DMS153 treated with DMSO at 0.1 percent for 48 hours (cell line): ENCODE measurements at regions not wholly inside any gene's neighbourhood (a gene's known extent, or its start where the extent isn't known, plus 50 kb on each side); places are given as distances from the start of the nearest gene placed in this dataset.

Source experiments
- DNase-seq: peaks from one replicate; lab custom pipeline; 2025; ENCODE audit not compliant: unreplicated experiment; lab: John Stamatoyannopoulos, UW

DNA sequence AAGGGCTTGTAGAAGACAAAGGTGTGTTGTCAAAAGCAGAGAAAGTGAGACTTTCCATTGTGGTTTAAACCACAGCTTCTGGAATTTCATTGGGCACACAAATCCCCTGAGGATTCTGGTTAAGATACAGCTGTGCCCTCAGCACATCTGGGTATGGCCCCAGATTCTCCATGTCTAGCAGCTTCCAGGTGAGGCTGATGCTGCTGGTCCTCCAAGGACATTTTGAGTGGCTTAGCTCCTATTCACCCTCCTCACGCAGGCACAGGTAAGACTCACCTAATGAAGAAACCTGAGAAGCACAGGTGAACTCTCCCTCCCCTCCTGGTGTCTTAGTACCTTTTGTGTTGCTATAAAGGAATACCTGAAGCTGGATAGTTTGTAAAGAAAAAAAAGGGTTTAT lies 88.9 kb upstream of the IGLL5 start:
- no peak for DNase-seq

DNA sequence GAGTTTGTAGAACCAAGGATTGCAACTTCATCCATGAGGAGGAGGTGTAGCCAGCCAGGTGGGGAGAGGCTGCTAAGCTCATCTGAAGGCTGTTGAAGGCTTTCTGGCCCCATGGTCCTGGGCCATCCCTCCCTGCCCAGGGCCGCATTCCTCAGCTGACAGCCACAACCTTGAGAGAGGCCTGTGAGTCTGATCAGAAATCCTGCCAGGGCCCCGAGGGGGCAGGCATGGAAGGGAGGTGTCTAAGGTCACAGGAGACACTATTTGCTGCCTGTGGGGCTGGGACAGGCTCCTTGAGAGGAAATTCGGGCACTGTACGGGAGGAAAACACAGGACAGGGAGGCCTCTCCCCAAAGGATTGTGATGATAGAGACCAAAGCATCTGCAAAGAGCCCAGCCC lies 88.1 kb upstream of the IGLL5 start:
- no peak for DNase-seq

DNA sequence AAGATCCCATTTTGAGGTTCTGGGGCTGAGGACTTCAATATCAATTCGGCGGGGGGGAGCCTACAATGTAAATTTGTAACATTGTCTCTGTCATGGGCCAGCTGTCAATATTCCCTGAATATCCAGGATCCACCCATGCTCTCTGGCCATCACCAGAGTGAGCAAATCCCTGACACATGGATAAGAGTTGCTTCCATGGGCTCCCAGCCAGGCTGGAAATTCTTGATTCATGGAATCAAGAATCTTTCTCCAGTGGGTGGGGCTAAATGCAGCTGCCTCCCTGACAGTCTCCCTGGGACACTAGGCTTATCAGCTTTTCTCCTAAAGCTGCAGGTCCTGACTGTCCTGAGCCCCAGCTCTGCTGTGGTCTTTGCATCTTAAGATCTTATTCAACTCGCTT lies 86.9 kb upstream of the IGLL5 start:
- no peak for DNase-seq

DNA sequence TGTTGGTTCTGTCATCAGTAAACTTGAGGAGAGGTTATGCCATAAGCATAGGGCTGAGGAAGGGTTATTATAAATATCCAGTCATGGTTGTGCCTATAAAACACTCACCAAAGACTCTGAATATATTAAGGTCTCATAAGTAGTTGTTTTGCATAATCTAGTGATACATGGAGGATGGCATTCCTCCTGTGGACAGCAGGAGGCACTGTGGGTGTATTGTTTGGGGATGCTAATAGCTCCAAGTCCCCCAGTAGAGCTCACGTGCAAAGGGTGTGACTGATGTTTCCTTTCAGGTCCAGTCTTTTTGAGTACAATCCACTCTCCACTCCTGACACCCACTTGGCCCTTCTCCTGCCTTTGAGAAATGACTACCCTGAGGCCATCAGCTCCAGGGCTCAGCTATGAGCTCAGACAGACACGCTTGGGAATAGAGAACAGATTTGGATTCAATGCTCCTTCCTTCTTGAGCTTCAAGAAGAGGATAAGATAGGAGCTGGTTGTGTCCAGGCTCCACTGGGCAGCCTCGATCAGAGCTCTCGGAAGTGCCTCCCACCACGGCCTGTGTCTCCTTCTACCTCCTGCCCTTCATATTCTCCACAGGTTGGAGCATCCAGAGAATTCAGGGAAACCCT lies 85.2 kb upstream of the IGLL5 start:
- no peak for DNase-seq

DNA sequence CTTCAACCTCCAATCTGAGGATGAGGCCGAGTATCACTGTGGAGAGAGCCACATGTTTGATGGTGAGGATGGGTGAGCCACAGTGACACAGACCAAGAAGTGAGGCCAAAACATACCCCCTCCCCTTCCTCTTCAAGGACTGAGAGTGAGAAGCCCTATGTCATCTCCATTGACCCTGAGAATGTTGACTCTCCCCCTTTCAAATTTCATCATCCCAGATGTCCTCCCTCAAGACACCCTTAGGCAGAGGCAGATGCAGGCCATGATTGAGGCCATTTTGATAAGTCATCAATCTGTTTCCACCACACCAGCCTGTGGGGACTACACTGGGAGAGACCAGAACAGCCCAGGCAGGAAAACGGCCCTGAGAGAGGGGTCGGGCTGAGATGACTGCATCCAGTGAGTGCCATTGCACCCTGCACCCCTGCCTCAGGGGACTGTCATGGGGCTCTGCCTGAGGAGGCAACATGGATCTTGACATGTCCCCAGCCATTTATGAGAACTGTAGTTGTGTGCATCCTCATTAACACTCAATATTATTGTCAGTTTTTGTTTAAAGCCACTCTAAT lies 84.2 kb upstream of the IGLL5 start:
- DNase-seq: no peak

DNA sequence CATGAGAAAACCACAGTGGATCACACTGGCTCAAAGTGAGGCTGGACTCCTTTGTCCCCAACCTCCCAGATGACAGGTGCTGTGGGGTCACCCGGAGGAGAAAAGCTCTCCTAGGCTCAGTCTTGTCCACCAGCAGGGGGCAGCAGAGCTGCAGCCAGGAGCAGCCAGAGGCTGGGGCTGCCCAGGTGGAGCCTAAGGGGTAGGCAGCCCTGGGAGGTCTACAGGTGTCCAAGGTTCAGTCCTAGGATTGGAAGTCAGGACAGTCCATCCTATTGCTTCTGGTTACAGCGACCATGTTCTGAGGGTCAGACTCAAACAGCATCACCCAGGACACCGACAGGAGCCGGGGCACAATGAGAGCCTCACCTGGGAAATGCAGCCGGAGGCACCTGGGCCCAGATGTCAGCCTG lies 77.6 kb upstream of the IGLL5 start:
- peak; percentile 48 for DNase-seq

DNA sequence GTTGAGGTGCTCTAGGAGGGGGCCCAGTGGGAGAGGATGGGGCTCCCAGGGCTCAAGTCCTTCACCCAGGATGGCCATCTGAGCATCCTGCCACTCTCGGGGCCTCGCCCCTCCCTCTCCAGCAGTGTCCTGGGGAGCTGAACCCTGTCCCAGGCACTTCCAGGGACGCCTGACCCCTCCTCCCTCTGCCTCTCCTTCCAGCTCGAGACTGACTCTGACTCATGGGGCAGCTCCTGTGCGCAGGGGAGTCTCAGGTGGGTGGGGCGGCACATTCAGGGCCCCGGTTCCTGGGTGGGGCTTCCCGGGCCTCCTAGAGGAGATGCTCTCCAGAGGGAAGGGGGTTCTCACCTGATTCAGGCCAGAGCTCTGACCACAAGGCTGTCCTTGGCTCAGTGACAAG lies 77.1 kb upstream of the IGLL5 start:
- no peak for DNase-seq

DNA sequence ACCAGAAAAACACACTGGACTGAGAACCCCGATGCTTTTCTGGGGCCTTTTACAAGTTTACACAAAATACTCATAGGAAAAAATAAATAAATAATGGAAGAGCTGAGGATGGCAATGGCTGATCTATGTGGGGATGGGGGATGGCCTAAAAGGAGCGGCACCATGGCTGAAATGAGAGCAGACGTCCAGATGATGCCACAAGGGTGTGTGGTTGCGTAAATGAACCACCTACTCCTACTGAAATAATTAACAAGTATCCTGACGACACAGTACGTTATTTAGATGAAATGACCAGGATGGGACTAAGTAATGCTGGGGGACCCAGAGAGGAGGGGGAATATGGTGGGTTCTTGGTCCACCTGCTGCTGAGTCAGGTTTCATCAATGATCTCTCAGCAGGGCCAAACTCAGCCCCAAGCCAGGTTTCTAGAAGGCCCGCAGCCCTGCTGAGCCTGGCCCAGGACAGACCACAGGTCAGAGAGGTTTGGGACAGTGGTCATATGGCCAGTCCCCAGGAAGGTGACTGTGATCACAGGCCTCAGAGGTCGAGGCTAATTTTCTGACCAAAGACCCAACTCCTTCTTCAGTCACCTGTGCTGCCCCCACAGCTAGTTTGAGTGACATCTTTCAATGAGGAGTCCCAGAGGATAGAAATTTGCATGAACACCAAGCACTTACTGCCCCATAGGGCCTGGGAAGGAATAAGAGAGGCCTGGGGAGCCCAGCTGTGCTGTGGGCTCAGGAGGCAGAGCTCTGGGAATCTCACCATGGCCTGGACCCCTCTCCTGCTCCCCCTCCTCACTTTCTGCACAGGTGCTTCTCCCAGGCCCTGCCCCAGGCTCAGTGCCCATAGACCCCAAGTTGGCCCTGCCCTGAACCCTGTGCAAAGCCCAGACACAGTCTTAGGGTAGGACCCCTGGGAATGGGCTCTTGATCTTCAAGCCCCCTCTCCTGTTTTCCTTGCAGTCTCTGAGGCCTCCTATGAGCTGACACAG lies 76.3 kb upstream of the IGLL5 start:
- DNase-seq: no peak

DNA sequence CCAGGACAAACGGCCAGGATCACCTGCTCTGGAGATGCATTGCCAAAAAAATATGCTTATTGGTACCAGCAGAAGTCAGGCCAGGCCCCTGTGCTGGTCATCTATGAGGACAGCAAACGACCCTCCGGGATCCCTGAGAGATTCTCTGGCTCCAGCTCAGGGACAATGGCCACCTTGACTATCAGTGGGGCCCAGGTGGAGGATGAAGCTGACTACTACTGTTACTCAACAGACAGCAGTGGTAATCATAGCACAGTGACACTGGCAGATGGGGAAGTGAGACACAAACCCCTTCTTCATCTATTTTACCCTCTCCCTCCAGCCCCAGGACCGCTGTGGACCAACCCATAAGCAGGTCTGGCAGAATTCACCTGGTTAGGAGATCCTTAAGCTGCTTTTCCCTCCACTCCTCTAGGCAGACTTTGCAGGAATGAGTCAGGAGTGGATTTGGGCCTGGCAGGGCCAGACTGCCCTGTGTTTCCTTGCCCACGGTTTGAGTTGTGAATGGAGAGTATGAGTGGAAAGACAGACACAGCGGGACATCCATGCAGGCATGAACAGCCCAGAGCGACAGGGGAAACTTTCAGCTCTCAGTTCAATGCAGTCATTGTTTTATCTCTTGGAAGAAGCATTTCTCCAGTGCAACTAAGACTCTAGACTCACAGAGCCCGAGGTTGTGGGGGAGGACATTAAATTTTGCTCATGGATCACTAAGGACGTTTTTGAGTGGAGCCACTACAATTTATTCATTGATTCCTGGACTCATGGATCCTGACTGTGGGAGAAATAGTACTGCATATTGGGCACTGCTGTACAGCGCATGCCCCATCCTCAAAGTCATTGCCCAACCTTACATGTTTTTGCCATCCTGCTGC lies 75.3 kb upstream of the IGLL5 start:
- no peak for DNase-seq

DNA sequence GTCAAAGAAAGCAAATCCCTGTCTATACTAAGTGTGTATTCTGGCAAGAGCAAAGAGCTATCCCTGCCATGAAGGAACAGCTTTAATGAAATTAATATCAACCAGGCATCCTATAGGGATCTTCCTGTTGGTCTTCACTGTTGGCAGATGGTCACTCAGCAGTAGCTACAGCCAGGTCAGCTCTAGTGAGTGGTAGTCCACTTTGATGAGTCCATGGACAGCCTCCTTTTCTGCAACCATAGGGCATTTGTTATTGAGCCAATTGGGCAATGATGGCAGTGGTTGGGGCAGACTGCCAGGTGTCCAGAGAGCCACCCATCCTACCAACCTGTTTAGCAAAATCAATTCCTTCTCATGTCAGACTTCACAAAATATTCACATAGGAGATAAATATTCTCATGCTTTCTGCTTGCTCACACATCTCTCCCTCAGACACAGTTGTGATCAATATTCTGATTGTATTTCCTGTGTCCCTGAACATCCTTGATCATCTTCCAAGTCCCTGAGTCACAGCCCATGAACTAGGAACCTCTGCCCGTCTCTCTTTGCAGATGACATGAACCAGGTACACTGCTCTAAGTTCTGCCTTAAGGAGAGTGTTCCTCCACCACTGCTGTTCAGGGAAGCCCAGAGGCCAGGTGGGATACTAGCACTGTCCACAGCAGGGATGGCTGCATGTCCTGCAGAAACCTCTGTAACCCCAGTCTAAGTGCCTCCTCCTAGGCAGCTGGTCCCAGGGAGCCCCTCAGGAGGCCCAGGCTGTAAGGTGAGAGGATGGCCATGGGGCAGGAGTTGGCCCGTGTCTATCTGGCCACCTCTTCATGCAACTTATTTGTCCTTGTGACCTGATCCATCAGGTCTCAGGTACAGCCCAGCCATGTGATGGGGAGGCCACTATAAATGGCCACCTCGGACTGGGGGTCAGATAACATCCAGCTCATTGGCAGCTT lies 74.2 kb upstream of the IGLL5 start:
- DNase-seq: no peak

DNA sequence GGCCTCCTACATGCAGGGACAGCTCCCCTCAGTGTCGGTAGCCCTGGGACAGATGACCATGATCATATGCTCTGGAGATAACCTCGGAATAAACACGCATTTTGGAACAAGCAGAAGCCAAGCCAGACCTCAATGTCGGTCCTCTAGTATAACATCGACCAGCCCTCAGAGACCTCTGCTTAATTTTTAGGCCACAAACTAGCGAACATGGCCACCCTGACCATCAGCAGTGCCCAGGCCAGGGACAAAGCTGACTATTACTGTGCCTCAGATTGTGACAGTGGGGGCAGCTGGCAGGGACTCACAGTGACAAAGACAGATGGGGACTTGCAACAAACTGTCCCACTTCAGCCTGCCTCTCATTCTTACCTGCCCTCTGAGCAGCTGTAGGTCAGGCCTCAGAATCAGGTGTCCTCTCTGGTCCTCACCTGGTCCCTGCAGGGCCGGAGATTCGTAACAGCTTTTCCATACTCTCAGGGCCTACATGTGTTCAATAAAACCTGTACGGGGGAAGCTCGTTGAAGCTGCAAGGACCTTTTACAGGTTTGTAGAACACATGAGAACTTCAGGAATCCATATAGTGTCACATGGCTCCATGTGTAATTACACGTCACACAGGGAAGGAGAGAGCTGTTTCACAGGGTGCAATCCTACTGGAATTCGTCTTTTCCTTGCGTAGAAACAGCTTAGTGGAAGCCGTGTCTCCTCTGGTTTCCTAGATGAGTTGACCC lies 72.8 kb upstream of the IGLL5 start:
- no peak for DNase-seq

DNA sequence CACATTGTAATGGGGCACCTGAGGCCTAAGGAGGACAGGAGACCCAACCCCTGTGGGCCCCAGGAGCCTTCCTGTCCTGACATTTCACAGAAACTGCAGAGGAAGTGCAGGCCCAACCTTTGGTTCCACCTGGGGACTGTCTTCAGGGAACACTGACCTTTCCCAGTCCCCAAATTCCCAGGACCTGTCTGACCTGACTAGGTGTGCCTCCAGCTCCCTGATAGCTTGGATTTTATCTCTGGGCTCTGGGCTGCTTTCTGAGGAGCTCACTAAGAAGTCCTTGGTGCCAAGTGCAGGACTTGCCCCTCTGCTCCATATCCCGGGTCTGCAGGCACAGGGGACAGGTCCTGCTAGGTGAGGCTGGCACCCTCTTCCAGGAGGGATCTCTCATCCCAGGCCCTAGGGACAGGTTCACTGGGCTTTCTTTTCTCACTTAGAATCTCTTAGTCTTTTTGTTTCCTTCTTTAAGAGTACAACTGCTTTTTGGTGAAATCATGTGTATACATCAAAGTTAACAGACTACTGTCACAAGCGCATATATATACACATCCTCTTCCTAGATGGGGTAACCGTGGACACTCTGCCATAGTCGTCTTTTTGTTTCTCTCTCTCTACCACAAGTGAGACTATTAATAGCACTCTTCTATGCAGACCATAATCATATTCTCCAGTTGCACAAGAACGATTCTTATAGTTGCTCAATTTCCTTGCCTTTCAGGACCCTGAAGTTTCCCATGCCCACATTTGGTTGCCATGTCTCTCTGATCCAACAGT lies 72.0 kb upstream of the IGLL5 start:
- DNase-seq: no peak

DNA sequence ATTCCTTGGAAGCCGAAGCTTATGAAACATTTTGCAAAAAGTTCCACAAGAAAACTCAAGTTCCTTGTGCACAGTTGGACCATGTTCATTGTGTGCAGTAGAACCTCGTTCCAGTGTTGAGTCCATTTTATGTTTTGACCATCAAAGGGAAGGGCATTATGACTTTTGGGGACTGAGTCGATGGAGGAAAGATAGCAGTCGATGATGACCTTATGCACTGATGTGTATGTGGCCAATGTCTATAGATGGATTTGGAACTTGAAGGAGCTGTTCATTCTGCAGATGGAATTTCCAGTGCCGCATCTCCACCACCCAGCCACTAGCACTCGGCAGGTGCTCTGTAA lies 71.5 kb upstream of the IGLL5 start:
- DNase-seq: no peak

DNA sequence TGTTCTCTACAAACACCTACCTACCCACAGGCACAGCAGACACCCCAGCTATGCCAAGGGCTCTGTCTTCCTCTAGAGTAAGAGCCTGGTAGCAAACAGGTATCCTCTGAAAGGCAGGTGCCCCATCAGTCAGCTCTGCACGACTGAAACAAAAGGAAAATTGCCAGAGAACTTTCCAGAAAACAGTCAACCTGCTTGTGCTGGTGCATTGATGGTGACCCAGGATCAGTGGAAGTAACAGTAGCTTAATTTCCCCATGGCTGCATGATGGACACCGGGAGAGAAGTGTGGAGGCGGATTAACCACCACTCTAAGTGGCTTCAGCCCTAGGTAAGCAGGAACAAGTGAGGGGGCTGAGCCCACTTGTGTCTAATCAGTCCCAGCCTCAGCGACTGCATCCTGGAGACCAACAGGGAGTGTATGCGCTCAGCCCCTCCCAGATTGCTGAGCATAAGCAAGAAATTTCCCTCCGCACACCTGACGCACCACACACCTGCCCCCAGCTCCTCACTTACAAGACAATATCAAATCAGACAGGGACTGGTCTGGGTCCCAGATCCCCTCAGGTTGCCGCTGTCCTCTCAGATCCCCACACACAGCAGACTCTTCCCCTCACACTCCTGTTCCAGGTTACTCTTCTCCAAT lies 70.7 kb upstream of the IGLL5 start:
- DNase-seq: no peak

DNA sequence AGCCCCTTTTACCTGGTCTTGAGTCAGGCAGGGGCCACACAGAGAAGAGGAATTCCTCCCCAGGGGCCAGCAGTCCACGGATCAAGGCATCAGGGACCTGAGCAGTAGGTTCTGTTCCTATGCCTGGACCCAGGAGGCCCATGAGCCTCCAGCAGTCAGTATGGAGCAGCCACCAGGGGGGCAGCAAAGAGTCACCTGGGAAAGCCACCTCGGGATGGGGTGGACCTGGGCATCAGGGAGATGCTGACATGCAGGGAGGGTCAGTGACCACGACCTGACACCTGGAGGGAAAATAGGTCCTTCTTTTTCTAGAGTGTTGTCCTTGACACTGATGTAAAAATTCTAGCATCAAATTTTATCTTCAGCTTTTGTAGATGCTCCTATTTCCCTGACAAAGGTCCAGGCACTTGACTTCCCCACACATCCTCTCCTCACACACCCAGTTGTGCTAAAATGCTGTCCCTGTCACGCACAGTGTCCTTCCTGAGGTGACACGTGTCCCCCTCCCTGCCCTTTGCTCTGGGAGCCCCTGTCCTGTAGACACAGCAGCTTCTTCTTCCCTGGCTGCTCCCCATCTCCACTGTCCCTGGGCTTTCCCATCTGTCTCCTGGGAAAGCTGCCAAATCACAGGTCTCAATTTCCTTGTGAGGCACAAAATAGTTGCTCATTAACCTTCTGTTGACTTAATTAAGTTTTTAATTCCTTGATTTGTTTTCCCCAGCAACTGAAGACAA lies 70.0 kb upstream of the IGLL5 start:
- DNase-seq: no peak

DNA sequence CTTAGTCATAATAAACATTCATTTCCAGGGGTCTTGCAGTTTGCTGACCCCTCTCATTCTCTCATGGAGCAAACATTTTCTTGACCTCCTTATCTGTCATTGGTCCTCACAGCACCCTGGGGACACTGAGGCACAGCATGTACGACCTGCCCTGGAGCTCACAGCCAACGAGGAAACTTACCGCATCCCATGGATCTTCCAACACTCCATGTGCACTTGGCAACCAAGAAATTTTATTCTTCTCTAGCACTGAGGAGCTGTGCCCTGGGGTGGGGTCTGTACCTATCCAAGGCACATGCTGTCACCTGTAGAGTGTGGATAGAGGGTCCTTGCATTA lies 69.4 kb upstream of the IGLL5 start:
- DNase-seq: no peak
